ENCODE measurements at regions not wholly inside any gene's neighbourhood (a gene's known extent, or its start where the extent isn't known, plus 50 kb on each side); places are given as distances from the start of the nearest gene placed in this dataset.
A peak's percentile ranks its signal among the peaks of the same experiment; 100 is the strongest.

DNA sequence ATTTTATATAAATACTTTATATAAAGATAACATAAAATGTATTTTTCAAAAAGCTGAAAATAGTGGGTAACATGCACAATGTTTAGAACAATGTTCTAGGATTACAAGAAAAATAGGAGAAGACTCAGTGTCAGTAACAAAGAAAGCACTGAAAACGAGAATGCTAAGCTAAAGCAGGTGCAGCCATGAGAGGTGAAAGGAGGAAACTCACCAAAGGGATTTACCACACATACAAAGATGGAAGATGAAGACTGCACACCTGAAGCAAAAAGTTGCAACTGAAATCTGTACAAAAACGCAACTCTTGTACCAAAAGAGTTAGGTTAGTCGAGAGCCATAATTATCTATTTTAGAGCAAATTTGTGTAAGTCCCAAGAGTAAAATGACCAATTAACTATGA is 1176.1 kb downstream of the LRFN5 start:
- H3K27ac ChIP-seq: no peak overlapping the region
- H3K4me3 ChIP-seq: no peak overlapping the region
- ATAC-seq (no peak), DNase-seq (ENCODE audit: low read depth in 1 of 2, low spot score in 1 of 2) (no peak), FAIRE-seq (no peak)
- H3K9me3 ChIP-seq: 0 out of 3 replicates have a peak, but pooled peaks cover 3% of the 10 kb centered on the region
- H3K4me1 ChIP-seq: no peaks in the 10 kb centered on the region
- CTCF ChIA-PET: interaction anchor here (0.6 kb wide), 1 partner anchor 40 kb away, joined by 3 read pairs; no protein-coding TSS in a partner anchor
- no peak overlapping the region for H3K4me2 ChIP-seq
- WGBS (ENCODE audit: missing lambda C conversion rate): 16% methylated on average over 3 of the region's 3 CpGs
- POLR2A ChIA-PET: no interaction called here
- TF ChIP-seq CBX8 (IDR thresholded peaks at IDR 0.05): no peak
- TF ChIP-seq, protein P1, sequence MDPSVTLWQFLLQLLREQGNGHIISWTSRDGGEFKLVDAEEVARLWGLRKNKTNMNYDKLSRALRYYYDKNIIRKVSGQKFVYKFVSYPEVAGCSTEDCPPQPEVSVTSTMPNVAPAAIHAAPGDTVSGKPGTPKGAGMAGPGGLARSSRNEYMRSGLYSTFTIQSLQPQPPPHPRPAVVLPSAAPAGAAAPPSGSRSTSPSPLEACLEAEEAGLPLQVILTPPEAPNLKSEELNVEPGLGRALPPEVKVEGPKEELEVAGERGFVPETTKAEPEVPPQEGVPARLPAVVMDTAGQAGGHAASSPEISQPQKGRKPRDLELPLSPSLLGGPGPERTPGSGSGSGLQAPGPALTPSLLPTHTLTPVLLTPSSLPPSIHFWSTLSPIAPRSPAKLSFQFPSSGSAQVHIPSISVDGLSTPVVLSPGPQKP (IDR thresholded peaks at IDR 0.05; ENCODE audit: low read depth, low read length): no peak
- TF ChIP-seq CBX2 (IDR thresholded peaks at IDR 0.05; ENCODE audit: borderline replicate concordance, low read depth): no peak
- TF ChIP-seq EP300 (IDR thresholded peaks at IDR 0.05): no peak
- TF ChIP-seq JUNB (IDR thresholded peaks at IDR 0.05): no peak
- TF ChIP-seq KDM5A (IDR thresholded peaks at IDR 0.05): no peak
- no peak for TF ChIP-seq HOXB5 (CRISPR knock-in tag; IDR thresholded peaks at IDR 0.05)
- TF ChIP-seq HOXA7 (CRISPR knock-in tag; IDR thresholded peaks at IDR 0.05): no peak
- no peak for TF ChIP-seq MAFK (IDR thresholded peaks at IDR 0.05; ENCODE audit: partially characterized antibody)
- TF ChIP-seq, protein P2, sequence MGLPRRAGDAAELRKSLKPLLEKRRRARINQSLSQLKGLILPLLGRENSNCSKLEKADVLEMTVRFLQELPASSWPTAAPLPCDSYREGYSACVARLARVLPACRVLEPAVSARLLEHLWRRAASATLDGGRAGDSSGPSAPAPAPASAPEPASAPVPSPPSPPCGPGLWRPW (IDR thresholded peaks at IDR 0.05): no peak
- no peak for TF ChIP-seq RARB (CRISPR knock-in tag; IDR thresholded peaks at IDR 0.05)
- no peak for TF ChIP-seq TFCP2L1 (CRISPR knock-in tag; IDR thresholded peaks at IDR 0.05)
- no peak for TF ChIP-seq POLR2A (IDR thresholded peaks at IDR 0.05; ENCODE audit: low read length)
- no peak for TF ChIP-seq NPAS2 (CRISPR knock-in tag; IDR thresholded peaks at IDR 0.05; ENCODE audit: borderline replicate concordance)
- TF ChIP-seq ZSCAN20 (CRISPR knock-in tag; IDR thresholded peaks at IDR 0.05): no peak
- no peak for TF ChIP-seq EHMT2 (IDR thresholded peaks at IDR 0.05; ENCODE audit: low read depth)
- TF ChIP-seq PHF8 (IDR thresholded peaks at IDR 0.05; ENCODE audit: borderline replicate concordance, low read depth): no peak
- no peak for TF ChIP-seq FOXS1 (CRISPR knock-in tag; IDR thresholded peaks at IDR 0.05)
- no peak for TF ChIP-seq NR3C1 (IDR thresholded peaks at IDR 0.05)

DNA sequence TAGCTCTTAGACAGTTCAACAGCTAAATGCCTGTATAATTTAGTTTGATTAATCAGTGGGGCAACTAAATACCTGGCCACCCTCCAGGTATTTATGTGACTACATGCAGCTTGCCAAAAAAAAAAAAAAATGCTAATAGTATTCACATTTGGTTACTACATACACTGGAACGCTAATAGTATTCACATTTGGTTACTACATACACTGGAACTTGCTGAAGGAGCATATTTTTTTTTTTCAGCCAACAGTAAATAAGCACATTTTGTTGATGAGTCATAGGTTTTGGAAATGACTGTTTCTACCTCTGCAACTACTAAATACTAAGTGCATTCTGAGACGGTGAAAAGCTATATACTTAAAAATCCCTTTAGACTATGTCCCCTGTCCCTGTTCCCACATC is 1172.3 kb downstream of the LRFN5 start:
- FAIRE-seq (no peak), ATAC-seq (no peak), DNase-seq (ENCODE audit: low read depth in 1 of 2, low spot score in 1 of 2) (no peak)
- Histone ChIP-seq H3K27ac (no peak overlapping the region), H3K4me3 (no peak overlapping the region), H3K4me1 (no peaks in the 10 kb centered on the region), H3K9me3 (no peaks in the 10 kb centered on the region), H3K4me2 (no peak overlapping the region)
- CTCF ChIA-PET: no interaction called here
- TF ChIP-seq HDAC2 (IDR thresholded peaks at IDR 0.05) (no peak), FOSL2 (IDR thresholded peaks at IDR 0.05) (no peak), FOSL2 (CRISPR knock-in tag; IDR thresholded peaks at IDR 0.05) (peak; percentile 39; the same call in 1 of the 2 replicates)
- WGBS (ENCODE audit: missing lambda C conversion rate): 47% methylated on average over 2 of the region's 2 CpGs
- POLR2A ChIA-PET: no interaction called here

DNA sequence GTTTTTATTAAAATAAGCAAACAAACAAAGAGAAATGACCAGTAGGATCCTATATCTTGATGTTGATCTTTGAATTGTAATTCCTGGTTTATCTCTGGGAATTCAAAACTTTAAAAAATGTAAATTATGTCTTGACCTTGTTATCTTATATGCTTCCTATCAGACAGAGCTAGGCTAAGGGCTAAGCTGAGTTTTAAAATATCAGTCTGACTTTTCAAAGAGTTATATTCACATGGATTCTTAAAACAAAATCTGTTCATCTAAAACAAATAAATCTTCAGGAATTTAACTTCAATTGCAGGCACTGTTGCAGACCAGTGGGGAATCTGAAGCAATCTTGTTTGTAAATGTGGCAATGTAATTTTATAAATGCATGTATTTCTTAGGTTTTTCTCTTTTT is 1144.1 kb downstream of the LRFN5 start:
- CTCF ChIA-PET: no interaction called here
- FAIRE-seq (no peak), DNase-seq (ENCODE audit: low read depth in 1 of 2, low spot score in 1 of 2) (no peak), ATAC-seq (no peak)
- Histone ChIP-seq H3K9me3 (no peaks in the 10 kb centered on the region), H3K4me3 (no peak overlapping the region), H3K27ac (no peak overlapping the region), H3K4me2 (no peak overlapping the region), H3K4me1 (no peaks in the 10 kb centered on the region)
- no peak for TF ChIP-seq ZFP36 (IDR thresholded peaks at IDR 0.05; ENCODE audit: borderline replicate concordance, partially characterized antibody)
- no peak for TF ChIP-seq RNF2 (IDR thresholded peaks at IDR 0.05; ENCODE audit: borderline replicate concordance, low read depth)
- no peak for TF ChIP-seq FOSL2 (IDR thresholded peaks at IDR 0.05)
- TF ChIP-seq FOSL2 (CRISPR knock-in tag; IDR thresholded peaks at IDR 0.05): no peak
- no peak for TF ChIP-seq CBX8 (IDR thresholded peaks at IDR 0.05)
- TF ChIP-seq, protein P3, sequence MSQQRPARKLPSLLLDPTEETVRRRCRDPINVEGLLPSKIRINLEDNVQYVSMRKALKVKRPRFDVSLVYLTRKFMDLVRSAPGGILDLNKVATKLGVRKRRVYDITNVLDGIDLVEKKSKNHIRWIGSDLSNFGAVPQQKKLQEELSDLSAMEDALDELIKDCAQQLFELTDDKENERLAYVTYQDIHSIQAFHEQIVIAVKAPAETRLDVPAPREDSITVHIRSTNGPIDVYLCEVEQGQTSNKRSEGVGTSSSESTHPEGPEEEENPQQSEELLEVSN (IDR thresholded peaks at IDR 0.05; ENCODE audit: borderline replicate concordance, low read depth): no peak
- no peak for TF ChIP-seq SMC3 (IDR thresholded peaks at IDR 0.05)
- TF ChIP-seq RAD21 (conservative IDR thresholded peaks at IDR 0.05 in 1 of 2, IDR thresholded peaks at IDR 0.05 in 1 of 2): no peak
- no peak for TF ChIP-seq EHF (CRISPR knock-in tag; IDR thresholded peaks at IDR 0.05)
- TF ChIP-seq CEBPB (IDR thresholded peaks at IDR 0.05): no peak
- TF ChIP-seq EP300 (IDR thresholded peaks at IDR 0.05): no peak
- no peak for TF ChIP-seq TFCP2L1 (CRISPR knock-in tag; IDR thresholded peaks at IDR 0.05)
- TF ChIP-seq, protein P4, sequence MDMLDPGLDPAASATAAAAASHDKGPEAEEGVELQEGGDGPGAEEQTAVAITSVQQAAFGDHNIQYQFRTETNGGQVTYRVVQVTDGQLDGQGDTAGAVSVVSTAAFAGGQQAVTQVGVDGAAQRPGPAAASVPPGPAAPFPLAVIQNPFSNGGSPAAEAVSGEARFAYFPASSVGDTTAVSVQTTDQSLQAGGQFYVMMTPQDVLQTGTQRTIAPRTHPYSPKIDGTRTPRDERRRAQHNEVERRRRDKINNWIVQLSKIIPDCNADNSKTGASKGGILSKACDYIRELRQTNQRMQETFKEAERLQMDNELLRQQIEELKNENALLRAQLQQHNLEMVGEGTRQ (IDR thresholded peaks at IDR 0.05): no peak
- TF ChIP-seq FOXS1 (CRISPR knock-in tag; IDR thresholded peaks at IDR 0.05): no peak
- TF ChIP-seq TP53 (CRISPR knock-in tag; IDR thresholded peaks at IDR 0.05): no peak
- no peak for TF ChIP-seq ZC3H11A (IDR thresholded peaks at IDR 0.05)
- no peak for TF ChIP-seq MYC (IDR thresholded peaks at IDR 0.05; ENCODE audit: borderline replicate concordance, low read length)
- TF ChIP-seq RFX5 (IDR thresholded peaks at IDR 0.05): no peak
- TF ChIP-seq HOXB5 (CRISPR knock-in tag; IDR thresholded peaks at IDR 0.05): no peak
- TF ChIP-seq, protein P5, sequence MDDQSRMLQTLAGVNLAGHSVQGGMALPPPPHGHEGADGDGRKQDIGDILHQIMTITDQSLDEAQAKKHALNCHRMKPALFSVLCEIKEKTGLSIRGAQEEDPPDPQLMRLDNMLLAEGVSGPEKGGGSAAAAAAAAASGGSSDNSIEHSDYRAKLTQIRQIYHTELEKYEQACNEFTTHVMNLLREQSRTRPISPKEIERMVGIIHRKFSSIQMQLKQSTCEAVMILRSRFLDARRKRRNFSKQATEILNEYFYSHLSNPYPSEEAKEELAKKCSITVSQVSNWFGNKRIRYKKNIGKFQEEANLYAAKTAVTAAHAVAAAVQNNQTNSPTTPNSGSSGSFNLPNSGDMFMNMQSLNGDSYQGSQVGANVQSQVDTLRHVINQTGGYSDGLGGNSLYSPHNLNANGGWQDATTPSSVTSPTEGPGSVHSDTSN (IDR thresholded peaks at IDR 0.05): no peak
- TF ChIP-seq, protein P2 (IDR thresholded peaks at IDR 0.05): no peak
- POLR2A ChIA-PET: no interaction called here
